NCI-H510A treated with DMSO at 0.1 percent for 48 hours (cell line): ENCODE measurements at regions not wholly inside any gene's neighbourhood (a gene's known extent, or its start where the extent isn't known, plus 50 kb on each side); places are given as distances from the start of the nearest gene placed in this dataset.
"Not testable (repeated sequence)": the region's sequence is repeated elsewhere in the genome, so short reads cannot be mapped to it uniquely, and the experiment has no call there.

Experiments
- DNase-seq: peaks from one replicate; lab custom pipeline; 2025; lab: John Stamatoyannopoulos, UW

DNA sequence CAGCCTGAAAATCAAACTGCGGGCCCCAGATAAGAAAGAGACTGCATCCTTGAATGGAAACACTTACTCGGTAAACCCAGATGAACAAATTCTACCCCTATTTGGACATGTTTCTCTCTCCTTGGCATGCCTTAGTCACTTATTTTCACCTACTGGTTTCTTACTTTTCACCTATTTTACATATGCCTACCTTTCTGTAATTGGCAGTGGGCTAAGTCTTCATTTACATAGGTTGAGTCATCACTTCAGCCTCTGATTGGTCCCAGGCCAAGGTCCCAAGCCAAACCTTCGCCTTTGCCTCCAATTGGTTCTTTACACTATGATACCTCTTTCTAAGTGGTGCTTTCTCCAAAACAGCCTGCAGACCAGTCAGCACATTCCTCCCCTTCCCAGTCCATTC is 111.3 kb downstream of the DYRK2 start:
- DNase-seq, result no peak

DNA sequence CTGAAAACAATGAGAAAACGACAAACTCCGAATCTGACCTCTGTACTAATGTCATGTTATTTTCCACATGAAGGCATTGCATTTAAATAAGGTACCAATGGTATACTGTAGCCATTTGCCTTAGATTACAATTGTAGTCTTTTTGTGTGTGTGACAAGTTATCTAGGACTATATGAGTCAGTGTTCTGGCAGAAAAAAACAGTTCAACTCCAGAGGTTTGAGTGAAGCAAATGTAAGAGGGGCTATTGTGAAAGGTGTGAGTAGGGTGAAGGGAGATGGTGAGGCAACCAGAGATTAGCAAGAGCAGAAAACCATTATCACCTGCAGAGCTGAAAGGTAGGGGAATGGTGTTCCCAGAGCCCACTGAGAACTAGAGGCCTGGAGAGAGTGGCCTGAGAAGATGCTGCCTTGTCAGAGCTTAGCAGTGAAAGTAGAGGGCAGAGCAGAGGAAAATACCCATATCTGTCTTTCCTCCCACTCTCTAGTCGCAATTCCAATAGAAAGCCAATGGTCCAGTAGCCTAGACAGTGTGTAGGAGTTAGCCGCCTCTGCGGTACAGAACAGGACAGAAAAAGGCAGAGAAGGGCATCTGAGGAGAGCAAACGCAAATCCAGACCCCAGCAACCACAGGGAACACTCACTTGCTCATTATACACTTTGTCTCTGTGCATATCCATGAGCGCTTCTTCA is 112.2 kb downstream of the DYRK2 start:
- no peak for DNase-seq

GRCh38 chr12:67761566-67761965 is 113.0 kb downstream of the DYRK2 start:
- DNase-seq, result no peak

- DNase-seq, result no peak
Measured at GRCh38 chr12:67764055-67764454, 115.5 kb downstream of the DYRK2 start.

GRCh38 chr12:67764946-67765619 is 116.5 kb downstream of the DYRK2 start:
- peak; percentile 59 for DNase-seq

DNA sequence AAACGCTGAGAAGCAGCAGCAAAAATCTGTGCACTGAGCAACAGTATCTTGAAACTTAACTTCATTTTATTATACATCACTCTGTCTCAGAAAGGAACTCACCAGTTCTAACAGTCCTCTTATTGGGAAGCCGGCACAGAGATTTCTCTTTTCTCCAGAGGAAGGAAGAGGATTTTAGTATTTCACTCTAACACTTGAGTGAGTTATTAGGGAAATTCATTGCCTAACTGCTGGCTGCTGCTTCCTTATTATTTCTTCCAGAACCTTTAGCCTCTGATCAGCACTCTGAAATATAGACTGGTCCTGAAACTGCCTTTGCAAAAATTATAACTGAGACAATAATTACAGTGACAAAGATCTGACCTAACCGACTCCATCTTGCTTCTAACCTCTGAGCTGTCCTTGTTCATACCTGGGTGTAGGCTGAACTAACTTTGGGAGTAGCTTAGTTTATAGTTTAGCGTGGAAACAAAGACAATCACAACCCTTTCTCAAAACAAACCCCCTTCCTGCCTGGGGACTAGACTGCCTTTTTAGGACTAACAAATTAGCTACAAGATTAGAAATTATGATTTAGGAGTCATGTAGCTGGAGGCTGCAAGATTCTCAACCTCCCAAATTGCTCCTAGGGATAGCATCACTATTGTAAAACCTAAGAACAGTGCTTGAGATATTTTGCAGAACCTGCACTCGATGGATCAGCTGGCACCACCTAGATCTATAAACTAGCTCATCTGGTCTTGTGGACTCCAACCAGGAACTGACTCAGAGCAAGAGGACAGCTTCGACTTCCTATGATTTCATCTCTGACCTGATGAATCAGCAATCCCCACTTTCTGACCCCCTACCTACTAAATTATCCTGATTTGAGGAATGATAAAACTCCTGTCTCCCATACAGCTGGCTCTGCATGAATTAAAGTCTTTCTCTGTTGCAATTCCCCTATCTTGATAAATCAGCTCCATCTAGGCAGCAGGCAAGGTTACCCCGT is 117.5 kb downstream of the DYRK2 start:
- no peak for DNase-seq

DNA sequence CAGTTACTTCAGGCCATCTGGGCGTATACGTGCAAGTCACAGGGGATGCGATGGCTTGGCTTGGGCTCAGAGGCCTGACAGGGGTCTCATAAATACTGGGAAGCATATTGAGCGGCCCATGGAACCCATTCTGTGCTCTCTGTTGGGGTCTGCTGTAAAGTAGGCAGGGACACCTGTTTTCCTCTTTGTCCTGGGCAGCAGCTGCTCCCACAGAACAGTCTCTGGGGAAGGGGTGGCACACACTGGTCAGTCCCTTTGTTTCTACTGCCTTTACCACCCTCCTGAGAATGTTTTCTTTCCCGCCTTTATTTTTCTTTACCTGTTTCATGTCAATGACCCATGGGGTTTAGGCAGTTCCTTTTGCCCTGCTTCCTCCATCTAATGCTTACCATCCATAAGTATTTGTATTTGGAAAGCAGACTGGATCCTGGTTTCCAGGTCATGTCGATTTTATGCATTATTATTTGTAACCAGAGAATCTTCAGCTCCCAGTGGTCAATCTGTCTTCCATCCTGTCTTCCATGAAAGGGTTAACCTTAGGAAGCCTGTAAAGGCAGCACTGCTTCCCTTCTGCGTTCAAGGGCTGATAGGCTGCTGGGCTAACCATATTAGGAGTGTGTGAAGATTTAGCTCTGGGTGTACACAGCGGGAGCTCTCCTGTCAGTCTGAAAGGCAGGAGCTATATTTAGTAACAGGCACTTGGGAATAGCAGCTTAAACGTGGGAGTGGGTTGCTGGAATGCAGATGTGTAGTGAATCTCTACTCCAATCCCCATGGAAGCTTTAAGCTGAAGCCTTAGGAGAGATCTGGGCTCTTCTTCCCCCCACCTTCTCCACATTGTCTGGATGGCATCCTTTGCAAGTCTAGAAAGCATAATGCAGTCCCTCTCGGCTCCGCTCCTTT is 124.0 kb downstream of the DYRK2 start:
- peak; percentile 93 for DNase-seq

GRCh38 chr12:67773896-67774295 is 125.4 kb downstream of the DYRK2 start:
- no peak for DNase-seq

GRCh38 chr12:67774983-67775587 is 126.5 kb downstream of the DYRK2 start:
- DNase-seq, result no peak

- DNase-seq, result no peak
Measured at GRCh38 chr12:67780580-67781084, 132.1 kb downstream of the DYRK2 start.

- DNase-seq, result no peak
Measured at GRCh38 chr12:67782573-67782972, 134.0 kb downstream of the DYRK2 start.

DNA sequence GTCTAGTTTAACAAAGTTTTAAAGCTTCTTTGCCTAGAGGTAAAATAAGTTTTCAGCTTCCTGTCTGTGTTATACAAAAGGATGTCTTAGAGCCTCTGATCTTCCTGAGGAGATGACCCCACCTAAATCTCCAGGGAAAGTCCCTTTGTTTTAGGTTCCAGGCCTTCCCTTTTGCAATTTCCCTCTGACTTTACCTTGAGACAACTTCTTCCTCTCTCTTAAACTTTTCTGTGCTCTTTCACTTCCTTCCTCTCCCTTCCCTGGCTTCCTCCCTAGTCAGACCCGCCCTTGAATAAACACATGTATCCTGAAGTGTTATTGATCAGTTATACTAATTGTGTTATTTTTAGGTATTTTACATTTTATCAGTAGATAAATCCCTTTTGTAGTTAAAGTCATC is 134.8 kb downstream of the DYRK2 start:
- no peak for DNase-seq

DNA sequence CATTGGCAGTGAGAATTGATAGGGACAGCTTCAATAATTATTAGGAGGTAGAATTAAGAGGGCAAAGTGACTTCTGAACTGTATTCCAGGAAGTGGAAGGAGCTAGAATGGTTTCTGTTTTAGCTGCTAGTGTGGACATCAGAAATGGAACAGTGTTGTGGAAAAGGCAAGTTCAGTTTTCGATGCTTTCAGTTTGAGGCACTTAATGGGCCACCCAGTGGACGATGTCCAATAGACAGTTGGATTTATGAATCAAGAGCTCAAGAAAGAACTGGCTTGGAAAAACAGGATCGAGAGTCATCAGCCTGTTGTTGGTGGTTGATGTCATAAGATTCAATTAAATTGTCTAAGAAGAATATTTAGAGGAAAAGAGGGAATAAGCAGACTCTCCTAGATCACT is 136.3 kb downstream of the DYRK2 start:
- no peak for DNase-seq

DNA sequence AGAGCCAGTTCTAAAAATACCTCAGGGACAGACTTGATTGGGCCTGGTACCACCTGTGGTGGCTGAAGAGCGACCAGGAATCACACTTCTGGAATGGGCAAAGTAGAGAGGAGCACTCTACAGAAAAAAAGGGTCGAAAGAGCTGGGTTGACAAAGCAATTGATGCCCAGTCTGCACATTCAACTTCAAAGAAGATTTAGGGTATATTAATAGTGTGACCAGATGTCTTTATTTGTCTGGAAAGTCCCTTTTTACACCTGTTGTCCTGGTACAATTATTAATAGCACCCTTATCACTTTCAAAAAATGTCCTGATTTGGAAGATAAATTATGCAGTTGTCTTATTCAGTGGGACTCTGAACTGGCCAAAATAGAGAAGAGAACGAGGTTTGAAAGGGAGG is 137.5 kb downstream of the DYRK2 start:
- no peak for DNase-seq

DNA sequence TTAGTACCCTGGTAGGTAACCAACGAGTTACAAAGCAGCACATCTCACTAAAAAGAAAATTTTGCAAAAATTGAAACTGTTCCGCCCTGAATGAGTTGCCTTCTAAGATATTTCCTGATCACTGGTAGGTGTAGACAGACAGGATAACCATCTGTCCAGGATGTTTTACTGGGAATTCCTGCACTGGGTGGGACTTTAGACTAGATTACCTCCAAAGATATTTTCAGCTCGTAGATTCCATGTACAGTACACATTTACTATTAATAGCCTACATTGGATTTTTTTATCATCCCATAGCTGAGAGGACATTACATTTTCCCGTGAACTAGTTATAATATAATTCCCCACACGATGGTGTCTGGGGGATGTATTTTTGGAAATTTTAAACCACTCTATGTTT is 139.6 kb downstream of the DYRK2 start:
- no peak for DNase-seq

- DNase-seq, result no peak
Measured at GRCh38 chr12:67789266-67789665, 140.7 kb downstream of the DYRK2 start.

DNA sequence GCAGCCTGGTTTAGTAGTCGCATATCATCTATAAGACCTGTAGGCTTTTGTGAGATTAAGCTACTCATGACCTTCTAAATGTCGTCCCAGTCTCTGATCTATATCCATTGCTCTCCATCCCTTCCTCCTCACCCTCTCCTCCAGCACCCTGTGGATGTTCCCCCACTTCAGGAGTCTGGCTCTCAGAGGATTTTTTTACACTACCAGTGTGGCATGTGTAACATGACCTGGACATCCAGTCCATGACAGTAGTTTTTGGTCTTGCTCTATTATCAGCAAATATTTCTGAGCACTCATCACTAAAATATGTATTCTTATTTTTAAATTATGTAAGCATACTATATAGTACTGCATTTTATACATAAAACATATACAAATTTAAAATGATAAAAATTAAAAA is 142.1 kb downstream of the DYRK2 start:
- DNase-seq, result peak; percentile 77

DNA sequence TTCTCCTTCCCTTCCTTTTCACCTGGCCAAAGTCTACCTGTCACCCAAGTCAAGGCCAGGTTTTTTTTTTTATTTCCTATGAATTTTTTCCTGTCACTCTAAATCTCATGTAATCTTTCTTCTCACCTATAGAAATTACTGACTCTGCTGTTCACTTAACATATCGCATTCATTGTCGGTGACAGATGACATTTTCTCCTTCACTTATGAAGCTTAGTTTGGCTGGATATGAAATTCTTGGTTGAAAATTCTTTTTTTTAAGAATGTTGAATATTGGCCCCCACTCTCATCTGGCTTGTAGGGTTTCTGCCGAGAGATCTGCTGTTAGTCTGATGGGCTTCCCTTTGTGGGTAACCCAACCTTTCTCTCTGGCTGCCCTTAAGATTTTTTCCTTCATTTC is 142.8 kb downstream of the DYRK2 start:
- not testable (repeated sequence) for DNase-seq

- no peak for DNase-seq
Measured at GRCh38 chr12:67792185-67792584, 143.6 kb downstream of the DYRK2 start.

DNA sequence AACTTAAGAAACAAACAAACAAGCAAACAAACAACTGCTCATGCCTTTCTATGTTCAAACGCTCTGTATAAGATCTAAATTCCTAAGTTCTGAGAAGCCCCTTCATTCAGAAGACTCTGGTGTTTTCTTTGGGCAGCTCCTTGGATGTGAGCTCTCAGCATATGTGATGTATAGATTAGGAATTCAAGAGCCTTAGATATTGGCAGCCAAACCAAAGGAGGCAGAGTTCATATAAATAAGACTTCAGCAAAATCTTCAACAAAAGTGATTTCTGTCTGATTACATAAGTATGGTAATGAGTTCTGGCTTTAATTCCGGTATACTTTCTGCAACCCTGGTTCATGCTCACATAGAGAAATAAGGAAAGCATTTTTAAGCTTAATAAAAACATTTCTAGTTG is 145.6 kb downstream of the DYRK2 start:
- no peak for DNase-seq

- no peak for DNase-seq
Measured at GRCh38 chr12:67795236-67795635, 146.7 kb downstream of the DYRK2 start.
